Mammary epithelial cell (primary cell): ENCODE measurements at regions not wholly inside any gene's neighbourhood (a gene's known extent, or its start where the extent isn't known, plus 50 kb on each side); places are given as distances from the start of the nearest gene placed in this dataset.

Source experiments
- CTCF ChIP-seq, 2 donors: IDR thresholded peaks in 1 of 2; conservative IDR thresholded peaks in 1 of 2; 2 replicates each; pipeline ENCODE4 v1.5.1; 2011 to 2012; ENCODE audit warnings: inconsistent platforms in 2 of 2, low read length in 2 of 2, mild to moderate bottlenecking in 2 of 2, control low read depth in 1 of 2, low read depth in 1 of 2; ENCODE audit not compliant: insufficient read depth in 1 of 2; ENCODE audit errors: extremely low read depth in 1 of 2
- EZH2 ChIP-seq: IDR thresholded peaks from 2 replicates; pipeline ENCODE4 v1.6.1; 2012; ENCODE audit warnings: low read length, inconsistent platforms, borderline replicate concordance

DNA sequence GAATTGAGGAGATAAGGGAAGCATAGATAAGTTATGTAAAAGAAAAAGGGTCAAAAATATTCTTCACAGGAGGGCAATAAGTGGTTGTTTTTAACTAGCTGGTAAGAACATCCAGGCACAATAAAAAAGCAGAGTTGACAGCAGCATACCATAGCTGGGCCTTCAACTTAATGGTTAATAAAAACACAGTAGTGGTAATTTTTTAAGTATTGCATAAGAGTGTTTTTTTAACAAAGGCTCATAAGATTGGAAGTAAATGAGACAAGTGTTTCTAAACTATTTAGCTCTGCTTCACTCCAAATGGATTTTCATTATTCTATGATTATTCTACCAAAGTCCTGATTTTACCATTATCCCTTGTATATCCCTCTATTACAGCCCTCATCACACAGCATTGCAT is 140.1 kb upstream of the TSPAN8 start:
- TF ChIP-seq EZH2, result no peak
- no peak for TF ChIP-seq CTCF (conservative IDR thresholded peaks at IDR 0.05 in 1 of 2, IDR thresholded peaks at IDR 0.05 in 1 of 2; ENCODE audit: extremely low read depth in 1 of 2, insufficient read depth in 1 of 2, low read depth in 1 of 2, low read length in 2 of 2)
